AG04450 (cell line): ENCODE measurements at regions not wholly inside any gene's neighbourhood (a gene's known extent, or its start where the extent isn't known, plus 50 kb on each side); places are given as distances from the start of the nearest gene placed in this dataset.

Experiments used
- CTCF ChIA-PET: fragments of 300-600, 350-600 bp; formaldehyde crosslinking; extraction: SDS; loops from one replicate; lab custom pipeline; 2022; ENCODE audit warnings: antibody characterized with exemption, inconsistent platforms; lab: Charles Lee
- POLR2A ChIA-PET: fragments of 350-600 bp; formaldehyde crosslinking; extraction: SDS; loops from one replicate; lab custom pipeline; 2021; ENCODE audit warnings: antibody characterized with exemption, inconsistent platforms; lab: Yijun Ruan, JAX
- DNase-seq: peaks from one replicate; pipeline ENCODE4 v3.0.0-alpha.2; 2011; ENCODE audit warnings: low read depth, low spot score
- H3K27ac ChIP-seq: one replicate; pipeline ENCODE4 v1.5.1; 2012; ENCODE audit warnings: low read depth, low read length, control low read depth
- H3K27me3 ChIP-seq: one replicate; pipeline ENCODE4 v1.6.0; 2012; ENCODE audit warnings: low read length; ENCODE audit not compliant: control insufficient read depth, insufficient read depth
- H3K4me3 ChIP-seq: 2 replicates; pipeline ENCODE4 v1.5.1; 2011; ENCODE audit warnings: mild to moderate bottlenecking, low read depth, low read length, control low read depth
- H3K9me3 ChIP-seq: 2 replicates; pipeline ENCODE4 v1.5.1; 2012; ENCODE audit warnings: low read length; ENCODE audit not compliant: control insufficient read depth, insufficient read depth
- CTCF ChIP-seq: IDR thresholded peaks from 2 replicates; pipeline ENCODE4 v1.5.1; 2011; ENCODE audit warnings: low read depth, low read length, control low read depth, inconsistent platforms

GRCh38 chr7:81408728-81409127 lies 361.1 kb downstream of the HGF start:
- Histone ChIP-seq H3K27ac (no peak overlapping the region), H3K9me3 (no peaks in the 10 kb centered on the region), H3K27me3 (no peaks in the 10 kb centered on the region), H3K4me3 (no peak overlapping the region)
- ChIA-PET CTCF (no interaction called here), POLR2A (no interaction called here)
- no peak for DNase-seq
- TF ChIP-seq CTCF: no peak

- Histone ChIP-seq H3K27me3 (no peaks in the 10 kb centered on the region), H3K9me3 (no peaks in the 10 kb centered on the region), H3K27ac (no peak overlapping the region), H3K4me3 (no peak overlapping the region)
- TF ChIP-seq CTCF: no peak
- ChIA-PET POLR2A (no interaction called here), CTCF (no interaction called here)
- no peak for DNase-seq
Measured at GRCh38 chr7:81407094-81407493, 362.8 kb downstream of the HGF start.

GRCh38 chr7:81404669-81405068 lies 365.2 kb downstream of the HGF start:
- no peak overlapping the region for H3K4me3 ChIP-seq
- no peaks in the 10 kb centered on the region for H3K9me3 ChIP-seq
- POLR2A ChIA-PET: no interaction called here
- no peak for DNase-seq
- no peak for TF ChIP-seq CTCF
- no peak overlapping the region for H3K27ac ChIP-seq
- H3K27me3 ChIP-seq: no peaks in the 10 kb centered on the region
- CTCF ChIA-PET: no interaction called here

GRCh38 chr7:81402227-81402626 lies 367.6 kb downstream of the HGF start:
- no peak overlapping the region for H3K4me3 ChIP-seq
- no peak for DNase-seq
- CTCF ChIA-PET: no interaction called here

GRCh38 chr7:81399471-81399870 lies 370.4 kb downstream of the HGF start:
- POLR2A ChIA-PET: no interaction called here
- CTCF ChIA-PET: no interaction called here
- no peak for TF ChIP-seq CTCF
- Histone ChIP-seq H3K27ac (no peak overlapping the region), H3K27me3 (no peaks in the 10 kb centered on the region), H3K4me3 (no peak overlapping the region), H3K9me3 (no peaks in the 10 kb centered on the region)
- DNase-seq: no peak

More at GRCh38 chr7:81402227-81402626, 367.6 kb downstream of the HGF start:
- Histone ChIP-seq H3K27me3 (no peaks in the 10 kb centered on the region), H3K27ac (no peak overlapping the region), H3K9me3 (no peaks in the 10 kb centered on the region)
- POLR2A ChIA-PET: no interaction called here
- TF ChIP-seq CTCF: no peak
